Left lung (tissue), 4 donors: ENCODE measurements at regions not wholly inside any gene's neighbourhood (a gene's known extent, or its start where the extent isn't known, plus 50 kb on each side); places are given as distances from the start of the nearest gene placed in this dataset.

Source experiments
- ATAC-seq: fragments of 200-7000 bp; cut with Tn5 transposase; one replicate; pipeline ENCODE4 v1.9.1; 2020; ENCODE audit warnings: moderate library complexity
- DNase-seq, 4 donors: peaks; one replicate each; pipeline ENCODE4 v3.0.0-alpha.2; 2013 to 2020
- H3K27ac ChIP-seq, 2 donors: fragments of 200-600 bp; sonication (generic) in 1 of 2; one replicate each; pipeline versions ENCODE4 v1.5.0 to v1.8.0; 2020 to 2021
- H3K27me3 ChIP-seq, 2 donors: fragments of 200-600 bp; sonication (generic) in 1 of 2; one replicate each; pipeline versions ENCODE4 v1.5.0 to v1.8.0; 2020 to 2021
- H3K36me3 ChIP-seq, 2 donors: fragments of 200-600 bp; sonication (generic) in 1 of 2; one replicate each; pipeline versions ENCODE4 v1.5.0 to v1.8.0; 2020 to 2021
- H3K4me1 ChIP-seq, 2 donors: fragments of 200-600 bp; one replicate each; pipeline ENCODE4 v1.8.0; 2021
- H3K4me3 ChIP-seq, 2 donors: fragments of 200-600 bp; sonication (generic) in 1 of 2; one replicate each; pipeline versions ENCODE4 v1.5.0 to v1.8.0; 2020 to 2021; ENCODE audit warnings: mild to moderate bottlenecking in 1 of 2
- H3K9me3 ChIP-seq, 2 donors: fragments of 200-600 bp; sonication (generic) in 1 of 2; one replicate each; pipeline versions ENCODE4 v1.5.0 to v1.8.0; 2020 to 2021
- intact Hi-C, 2 donors: fragments of 100-400 bp; cut with DNase I; formaldehyde crosslinking; loops; one replicate each; pipeline versions ENCODE4 v1.11.2 to v1.14.2; 2022
- TF ChIP-seq, protein P1 (sequence below), 2 donors: fragments of 200-600 bp; sonication (generic) in 1 of 2; IDR thresholded peaks; one replicate each; pipeline versions ENCODE4 v1.5.0 to v1.8.0; 2021; ENCODE audit warnings: antibody characterized with exemption in 2 of 2
- donor health status: DM: no; HTN: yes; CAD: no.
- donor health status: DM: no; HTN: no; CAD: no.

DNA sequence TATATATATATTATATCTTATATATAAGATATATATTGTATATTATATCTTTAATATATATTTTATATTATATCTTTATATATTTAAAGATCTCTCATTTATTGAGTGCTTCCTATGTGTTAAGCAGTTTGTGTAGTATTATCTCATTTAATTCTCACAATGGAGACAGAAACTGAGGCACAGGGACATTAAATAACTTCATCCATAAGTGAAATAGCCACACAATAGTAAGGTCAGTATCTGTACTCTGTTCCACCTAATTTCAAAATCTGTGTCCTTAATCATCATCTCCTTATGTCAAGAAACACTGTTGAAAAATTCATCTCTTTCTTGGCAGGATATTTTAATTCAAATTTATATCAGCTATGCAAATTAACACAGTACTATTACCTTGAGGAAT is 52.8 kb upstream of the CD302 start:
- ATAC-seq (no peak), DNase-seq (no peak)
- TF ChIP-seq, protein P1, sequence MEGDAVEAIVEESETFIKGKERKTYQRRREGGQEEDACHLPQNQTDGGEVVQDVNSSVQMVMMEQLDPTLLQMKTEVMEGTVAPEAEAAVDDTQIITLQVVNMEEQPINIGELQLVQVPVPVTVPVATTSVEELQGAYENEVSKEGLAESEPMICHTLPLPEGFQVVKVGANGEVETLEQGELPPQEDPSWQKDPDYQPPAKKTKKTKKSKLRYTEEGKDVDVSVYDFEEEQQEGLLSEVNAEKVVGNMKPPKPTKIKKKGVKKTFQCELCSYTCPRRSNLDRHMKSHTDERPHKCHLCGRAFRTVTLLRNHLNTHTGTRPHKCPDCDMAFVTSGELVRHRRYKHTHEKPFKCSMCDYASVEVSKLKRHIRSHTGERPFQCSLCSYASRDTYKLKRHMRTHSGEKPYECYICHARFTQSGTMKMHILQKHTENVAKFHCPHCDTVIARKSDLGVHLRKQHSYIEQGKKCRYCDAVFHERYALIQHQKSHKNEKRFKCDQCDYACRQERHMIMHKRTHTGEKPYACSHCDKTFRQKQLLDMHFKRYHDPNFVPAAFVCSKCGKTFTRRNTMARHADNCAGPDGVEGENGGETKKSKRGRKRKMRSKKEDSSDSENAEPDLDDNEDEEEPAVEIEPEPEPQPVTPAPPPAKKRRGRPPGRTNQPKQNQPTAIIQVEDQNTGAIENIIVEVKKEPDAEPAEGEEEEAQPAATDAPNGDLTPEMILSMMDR (IDR thresholded peaks at IDR 0.05), result no peak
- no peaks in the 10 kb centered on the region for H3K9me3 ChIP-seq
- no peak overlapping the region for H3K4me3 ChIP-seq
- peaks cover 0 to 9% of the 10 kb centered on the region in 2 donors for H3K36me3 ChIP-seq
- no peak overlapping the region for H3K27ac ChIP-seq
- H3K4me1 ChIP-seq, result peaks cover 0 to 6% of the 10 kb centered on the region in 2 donors
- no peaks in the 10 kb centered on the region for H3K27me3 ChIP-seq
- intact Hi-C loops, result no loop called here

DNA sequence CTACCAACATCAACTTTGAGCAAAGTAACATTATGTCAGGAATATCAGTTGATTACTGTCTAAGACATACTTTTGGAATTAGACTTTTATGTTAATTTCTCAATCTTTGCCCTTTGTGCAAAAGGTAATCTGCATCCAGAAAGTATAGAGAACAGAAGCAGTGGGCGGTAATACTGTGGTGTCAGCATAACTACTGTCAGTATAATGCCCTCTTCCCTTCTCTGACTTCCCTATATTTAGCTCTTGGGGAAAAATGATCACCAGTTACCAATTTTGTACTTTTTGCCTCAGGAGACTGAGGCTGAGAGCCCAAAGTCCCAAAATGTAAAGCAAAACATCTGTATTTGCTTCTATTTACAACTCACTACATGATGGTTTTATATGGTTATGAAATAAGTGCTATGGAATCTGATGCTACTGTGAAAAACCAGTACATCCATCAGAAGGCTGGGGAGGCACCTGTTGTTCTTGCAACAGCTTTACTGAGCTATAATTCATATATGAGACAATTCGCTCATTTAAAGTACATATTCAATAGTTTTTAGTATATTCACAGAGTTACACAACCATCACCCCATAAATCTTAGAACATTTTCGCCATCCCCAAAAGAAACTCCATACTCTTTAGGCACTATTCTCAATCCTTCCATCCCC is 51.3 kb upstream of the CD302 start:
- intact Hi-C loops, result no loop called here

More for the DNA sequence above, 51.3 kb upstream of the CD302 start:
- no peak for DNase-seq
- no peaks in the 10 kb centered on the region for H3K9me3 ChIP-seq
- TF ChIP-seq, protein P1 (IDR thresholded peaks at IDR 0.05), result no peak
- no peak overlapping the region for H3K4me3 ChIP-seq
- no peaks in the 10 kb centered on the region for H3K27me3 ChIP-seq
- ATAC-seq, result no peak
- no peak overlapping the region for H3K27ac ChIP-seq
- H3K36me3 ChIP-seq, result peaks cover 0 to 9% of the 10 kb centered on the region in 2 donors
- no peaks in the 10 kb centered on the region for H3K4me1 ChIP-seq
